Heart right ventricle (tissue), 16 donors: ENCODE measurements at regions not wholly inside any gene's neighbourhood (a gene's known extent, or its start where the extent isn't known, plus 50 kb on each side); places are given as distances from the start of the nearest gene placed in this dataset.

ENCODE experiments used
- ATAC-seq, 8 donors: fragments of 200-7000 bp; cut with Tn5 transposase; one replicate each; pipeline ENCODE4 v1.9.1; 2020; ENCODE audit warnings: mild to moderate bottlenecking in 8 of 8, moderate library complexity in 8 of 8, moderate number of reproducible peaks in 1 of 8
- DNase-seq, 2 donors: peaks; one replicate each; pipeline ENCODE4 v3.0.0-alpha.2; 2020
- H3K27ac ChIP-seq, 10 donors: fragments of 200-600 bp; sonication (generic) in 2 of 10; one replicate each; pipeline versions ENCODE4 v1.5.0 to v1.8.0; 2020 to 2022; ENCODE audit warnings: mild to moderate bottlenecking in 3 of 10
- H3K27me3 ChIP-seq, 7 donors: fragments of 200-600 bp; one replicate each; pipeline ENCODE4 v1.8.0; 2021 to 2022; ENCODE audit warnings: mild to moderate bottlenecking in 2 of 7
- H3K36me3 ChIP-seq, 9 donors: fragments of 200-600 bp; sonication (generic) in 1 of 9; one replicate each; pipeline versions ENCODE4 v1.5.0 to v1.8.0; 2020 to 2022; ENCODE audit warnings: mild to moderate bottlenecking in 2 of 9
- H3K4me1 ChIP-seq, 9 donors: fragments of 200-600 bp; sonication (generic) in 1 of 9; one replicate each; pipeline versions ENCODE4 v1.5.0 to v1.8.0; 2020 to 2022; ENCODE audit warnings: mild to moderate bottlenecking in 4 of 9
- H3K4me3 ChIP-seq, 10 donors: fragments of 200-600 bp; sonication (generic) in 2 of 10; one replicate each; pipeline versions ENCODE4 v1.5.0 to v1.8.0; 2020 to 2022; ENCODE audit warnings: mild to moderate bottlenecking in 7 of 10, moderate library complexity in 2 of 10
- H3K9me3 ChIP-seq, 11 donors: fragments of 200-600 bp in 10 of 11; sonication (generic) in 2 of 11; one replicate each; pipeline versions ENCODE4 v1.5.0 to v1.8.0; 2013 to 2022; ENCODE audit warnings: mild to moderate bottlenecking in 2 of 11, control low read depth in 1 of 11, moderate library complexity in 1 of 11
- WGBS, 2 donors: extraction: QIAGEN DNeasy Blood & Tissue Kit; methylation state at CpG; one replicate each; pipeline ENCODE4 v1.1.7; 2013; ENCODE audit warnings: inconsistent platforms in 1 of 2; 5-methylcytosine and 5-hydroxymethylcytosine counted together
- intact Hi-C, 10 donors: fragments of 100-400 bp; cut with DNase I; formaldehyde crosslinking; loops; one replicate each; pipeline versions ENCODE4 v1.11.1 to v1.14.2; 2022
- TF ChIP-seq, protein P1 (sequence below), 9 donors: fragments of 200-600 bp; sonication (generic) in 2 of 9; IDR thresholded peaks; one replicate each; pipeline versions ENCODE4 v1.5.0 to v1.8.0; 2021 to 2022; ENCODE audit warnings: antibody characterized with exemption in 9 of 9, mild to moderate bottlenecking in 5 of 9, moderate library complexity in 1 of 9
- donor health status: Arrhythmogenic right ventricular cardiomyopathy.
- donor health status: ischemic (EF 13 %, LVEDD 7.1; RV severe dilation, severe dysfunction).
- donor health status: healthy with polysubstance abuse.
- donor health status: DM: no; HTN: yes; CAD: no.
- donor health status: DM: no; HTN: no; CAD: no.
- donor health status: ischemic (EF 25% LVEDD 6.9; RV normal size, moderate dysfunction).
- donor health status: ischemic (EF 25% LVEDD 5.7; RV mildly dilated, moderate dysfunction).
- donor health status: healthy.
- donor health status: DM: yes; HTN: yes; CAD: no.
- donor health status: Ischemic cardiomyopathy.
- donor health status: ischemic (EF 35%, LVEDD 5.7; RV mildly dilated, moderate dysfunction).
- donor health status: nonischemic (EF 11% LVEDD 7.7; RV severe dilation, severe dysfunction).
- donor health status: DM: yes; HTN: yes; CAD: no.
- donor health status: PGD.
- donor health status: ischemic (EF 29% LVEDD 5.4; RV normal size, mild dysfunction).
- donor health status: nonischemic (EF 23%, LVEDD 6.1; RV moderate dilation, normal function).

DNA sequence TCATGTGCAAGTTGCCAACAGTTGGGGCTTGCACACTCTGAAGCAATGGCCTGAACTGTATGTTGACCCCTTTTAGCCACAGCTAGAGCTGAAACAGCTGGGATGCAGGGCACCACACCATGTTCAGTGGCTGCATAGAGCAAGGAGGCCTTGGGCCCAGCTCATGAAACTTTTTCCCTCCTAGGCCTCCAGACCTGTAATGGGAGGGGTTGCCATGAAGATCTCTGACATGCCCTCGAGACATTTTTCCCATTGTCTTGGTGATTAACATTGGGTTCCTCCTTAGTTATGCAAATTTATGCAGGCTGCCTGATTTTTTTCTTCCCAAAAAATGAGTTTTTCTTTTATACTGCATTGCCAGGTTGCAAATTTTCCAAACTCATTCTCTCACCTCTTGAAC, 165.1 kb upstream of the PRR20A start:
- DNase-seq (no peak), ATAC-seq (no peak)
- H3K9me3 ChIP-seq = peaks cover 0 to 9% (median 0%) of the 10 kb centered on the region in 11 donors
- no peaks in the 10 kb centered on the region for H3K4me1 ChIP-seq
- H3K4me3 ChIP-seq = no peak overlapping the region
- intact Hi-C loops = no loop called here
- no peak overlapping the region for H3K27ac ChIP-seq
- 72 to 83% methylated on average over 1 of the region's 1 CpG for WGBS, 2 donors
- H3K36me3 ChIP-seq = no peaks in the 10 kb centered on the region
- TF ChIP-seq, protein P1, sequence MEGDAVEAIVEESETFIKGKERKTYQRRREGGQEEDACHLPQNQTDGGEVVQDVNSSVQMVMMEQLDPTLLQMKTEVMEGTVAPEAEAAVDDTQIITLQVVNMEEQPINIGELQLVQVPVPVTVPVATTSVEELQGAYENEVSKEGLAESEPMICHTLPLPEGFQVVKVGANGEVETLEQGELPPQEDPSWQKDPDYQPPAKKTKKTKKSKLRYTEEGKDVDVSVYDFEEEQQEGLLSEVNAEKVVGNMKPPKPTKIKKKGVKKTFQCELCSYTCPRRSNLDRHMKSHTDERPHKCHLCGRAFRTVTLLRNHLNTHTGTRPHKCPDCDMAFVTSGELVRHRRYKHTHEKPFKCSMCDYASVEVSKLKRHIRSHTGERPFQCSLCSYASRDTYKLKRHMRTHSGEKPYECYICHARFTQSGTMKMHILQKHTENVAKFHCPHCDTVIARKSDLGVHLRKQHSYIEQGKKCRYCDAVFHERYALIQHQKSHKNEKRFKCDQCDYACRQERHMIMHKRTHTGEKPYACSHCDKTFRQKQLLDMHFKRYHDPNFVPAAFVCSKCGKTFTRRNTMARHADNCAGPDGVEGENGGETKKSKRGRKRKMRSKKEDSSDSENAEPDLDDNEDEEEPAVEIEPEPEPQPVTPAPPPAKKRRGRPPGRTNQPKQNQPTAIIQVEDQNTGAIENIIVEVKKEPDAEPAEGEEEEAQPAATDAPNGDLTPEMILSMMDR (IDR thresholded peaks at IDR 0.05) = no peak
- no peaks in the 10 kb centered on the region for H3K27me3 ChIP-seq

DNA sequence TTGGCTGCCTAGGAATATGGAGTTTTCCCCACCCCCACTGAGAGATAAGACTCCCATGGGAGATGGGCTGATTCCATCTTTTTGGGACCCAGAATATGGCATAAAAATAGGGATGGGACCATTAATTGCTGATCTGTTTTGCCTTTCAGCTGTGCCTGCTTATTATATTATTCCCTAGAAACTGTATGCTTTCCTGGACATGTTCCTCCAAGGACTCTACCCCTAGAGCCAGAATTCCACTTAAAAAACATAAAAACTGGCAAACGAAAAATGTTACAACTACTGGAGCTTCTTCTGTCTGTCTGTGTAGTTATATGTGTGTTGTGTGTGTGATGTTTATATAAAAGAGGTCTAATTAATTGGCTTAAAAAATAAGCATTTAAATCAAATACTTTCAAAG, 159.9 kb upstream of the PRR20A start:
- no peaks in the 10 kb centered on the region for H3K4me1 ChIP-seq
- no peak overlapping the region for H3K4me3 ChIP-seq
- ATAC-seq = no peak
- H3K9me3 ChIP-seq = peaks cover 0 to 11% (median 0%) of the 10 kb centered on the region in 11 donors
- TF ChIP-seq, protein P1 (IDR thresholded peaks at IDR 0.05) = no peak
- no peak for DNase-seq
- H3K27me3 ChIP-seq = no peaks in the 10 kb centered on the region
- H3K27ac ChIP-seq = no peak overlapping the region
- 43 to 47% methylated on average over 1 of the region's 1 CpG for WGBS, 2 donors
- intact Hi-C loops = no loop called here
- no peaks in the 10 kb centered on the region for H3K36me3 ChIP-seq

DNA sequence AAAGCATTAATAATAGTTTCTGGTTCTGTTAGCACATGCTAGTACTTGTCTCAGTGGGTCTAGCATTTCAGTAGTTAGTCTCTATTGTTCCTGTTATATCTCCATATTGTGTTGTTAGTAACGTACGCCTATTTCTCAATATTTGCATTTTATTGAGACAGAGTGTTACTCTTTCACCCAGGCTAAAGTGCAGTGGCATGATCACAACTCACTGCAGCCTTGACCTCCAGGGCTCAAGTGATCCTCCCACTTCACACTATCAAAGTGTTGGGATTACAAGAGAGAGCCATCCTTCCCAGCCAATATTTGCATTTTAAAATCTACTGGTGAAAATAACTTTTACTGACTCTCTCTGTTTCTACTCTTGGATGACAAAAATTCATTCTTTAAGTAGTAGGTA, 154.6 kb upstream of the PRR20A start:
- TF ChIP-seq, protein P1 (IDR thresholded peaks at IDR 0.05) = no peak
- WGBS, 2 donors = 89 to 90% methylated on average over 2 of the region's 2 CpGs
- H3K9me3 ChIP-seq = peaks cover 0 to 9% (median 0%) of the 10 kb centered on the region in 11 donors
- no peak for ATAC-seq
- no peak overlapping the region for H3K4me3 ChIP-seq
- no peaks in the 10 kb centered on the region for H3K4me1 ChIP-seq
- intact Hi-C loops = no loop called here
- DNase-seq = no peak
- H3K27ac ChIP-seq = no peak overlapping the region
- no peaks in the 10 kb centered on the region for H3K36me3 ChIP-seq
- no peaks in the 10 kb centered on the region for H3K27me3 ChIP-seq

DNA sequence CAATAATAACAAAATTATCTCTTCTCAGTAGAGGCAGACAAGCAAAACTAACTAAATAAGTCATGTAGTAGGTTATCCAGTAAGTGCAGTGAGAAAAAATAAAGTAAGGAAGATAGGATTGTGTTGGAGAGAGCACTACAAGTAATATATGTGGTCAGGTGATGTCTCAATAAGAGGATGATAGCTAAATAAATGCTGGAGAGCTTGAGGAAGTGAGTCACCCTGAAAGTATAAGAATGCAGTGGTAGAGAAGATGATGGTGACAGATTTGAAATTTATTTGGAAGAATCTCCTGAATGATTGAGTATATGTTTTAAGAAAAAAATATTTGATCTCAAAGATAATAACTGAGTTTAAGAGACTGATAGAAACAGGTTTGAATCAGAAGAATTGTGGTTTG, 152.2 kb upstream of the PRR20A start:
- DNase-seq (no peak), ATAC-seq (no peak)
- no peak overlapping the region for H3K27ac ChIP-seq
- intact Hi-C loops = no loop called here
- H3K4me3 ChIP-seq = no peak overlapping the region
- TF ChIP-seq, protein P1 (IDR thresholded peaks at IDR 0.05) = no peak
- no peaks in the 10 kb centered on the region for H3K36me3 ChIP-seq
- no peaks in the 10 kb centered on the region for H3K27me3 ChIP-seq
- H3K9me3 ChIP-seq = peaks cover 0 to 13% (median 0%) of the 10 kb centered on the region in 11 donors
- no peaks in the 10 kb centered on the region for H3K4me1 ChIP-seq

DNA sequence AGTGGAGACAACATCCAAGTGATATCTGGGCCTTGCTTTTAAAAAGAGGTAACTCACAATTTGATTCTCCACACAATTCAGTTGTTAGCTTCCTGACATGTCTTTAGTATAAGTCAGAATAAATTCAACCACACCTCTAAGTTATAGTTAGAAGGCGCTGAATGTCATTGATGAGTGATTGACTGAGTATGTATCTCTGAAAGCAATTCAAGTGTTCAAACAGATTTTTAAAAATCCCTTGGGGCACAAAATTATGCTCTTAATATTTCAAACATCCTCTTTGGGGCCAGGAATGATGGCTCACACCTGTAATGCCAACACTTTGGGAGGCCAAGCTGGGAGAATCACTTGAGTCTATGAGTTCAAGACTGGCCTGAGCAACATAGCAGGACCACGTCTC, 137.0 kb upstream of the PRR20A start:
- intact Hi-C loops = no loop called here
- no peaks in the 10 kb centered on the region for H3K4me1 ChIP-seq
- H3K27me3 ChIP-seq = no peaks in the 10 kb centered on the region
- WGBS, 2 donors = 71 to 86% methylated on average over 2 of the region's 2 CpGs
- TF ChIP-seq, protein P1 (IDR thresholded peaks at IDR 0.05) = no peak
- H3K27ac ChIP-seq = no peak overlapping the region
- H3K36me3 ChIP-seq = no peaks in the 10 kb centered on the region
- no peak overlapping the region for H3K4me3 ChIP-seq
- peaks cover 0 to 2% (median 0%) of the 10 kb centered on the region in 11 donors for H3K9me3 ChIP-seq
- DNase-seq (no peak), ATAC-seq (no peak)
